NOMO-1 treated with DMSO at 0.1 percent for 48 hours (cell line): ENCODE measurements at regions not wholly inside any gene's neighbourhood (a gene's known extent, or its start where the extent isn't known, plus 50 kb on each side); places are given as distances from the start of the nearest gene placed in this dataset.
A peak's percentile ranks its signal among the peaks of the same experiment; 100 is the strongest.

Source experiments
- DNase-seq: peaks from one replicate; lab custom pipeline; 2025; ENCODE audit not compliant: unreplicated experiment; lab: John Stamatoyannopoulos, UW

DNA sequence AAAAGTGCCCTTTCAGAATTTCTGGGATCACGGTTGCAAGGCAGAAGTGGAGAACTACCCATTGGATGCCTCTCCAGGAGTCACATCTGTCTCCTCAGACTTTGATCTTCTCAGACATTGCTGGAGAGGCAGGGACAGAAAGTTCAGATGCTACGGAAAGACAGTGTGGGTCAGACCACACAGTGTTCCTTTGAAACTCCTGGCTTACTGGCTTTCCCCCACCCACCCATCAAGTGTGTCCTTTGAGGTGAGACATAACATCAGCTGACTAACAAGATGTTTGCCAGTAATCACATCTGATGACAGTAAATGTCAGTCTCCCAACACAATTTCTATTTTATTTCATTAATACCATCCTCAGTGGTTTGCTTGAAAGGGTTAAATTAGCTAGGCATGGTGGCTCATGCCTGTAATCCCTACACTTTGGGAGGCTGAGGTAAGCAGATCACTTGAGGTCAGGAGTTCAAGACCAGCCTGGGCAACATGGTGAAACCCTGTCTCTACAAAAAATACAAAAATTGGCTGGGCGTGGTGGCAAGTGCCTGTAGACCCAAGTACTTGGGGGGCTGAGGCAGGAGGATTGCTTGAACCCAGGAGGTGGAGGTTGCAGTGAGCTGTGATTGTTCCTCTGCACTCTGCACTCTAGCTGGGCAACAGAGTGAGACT, 67.2 kb upstream of the SNX9 start:
- DNase-seq = no peak

DNA sequence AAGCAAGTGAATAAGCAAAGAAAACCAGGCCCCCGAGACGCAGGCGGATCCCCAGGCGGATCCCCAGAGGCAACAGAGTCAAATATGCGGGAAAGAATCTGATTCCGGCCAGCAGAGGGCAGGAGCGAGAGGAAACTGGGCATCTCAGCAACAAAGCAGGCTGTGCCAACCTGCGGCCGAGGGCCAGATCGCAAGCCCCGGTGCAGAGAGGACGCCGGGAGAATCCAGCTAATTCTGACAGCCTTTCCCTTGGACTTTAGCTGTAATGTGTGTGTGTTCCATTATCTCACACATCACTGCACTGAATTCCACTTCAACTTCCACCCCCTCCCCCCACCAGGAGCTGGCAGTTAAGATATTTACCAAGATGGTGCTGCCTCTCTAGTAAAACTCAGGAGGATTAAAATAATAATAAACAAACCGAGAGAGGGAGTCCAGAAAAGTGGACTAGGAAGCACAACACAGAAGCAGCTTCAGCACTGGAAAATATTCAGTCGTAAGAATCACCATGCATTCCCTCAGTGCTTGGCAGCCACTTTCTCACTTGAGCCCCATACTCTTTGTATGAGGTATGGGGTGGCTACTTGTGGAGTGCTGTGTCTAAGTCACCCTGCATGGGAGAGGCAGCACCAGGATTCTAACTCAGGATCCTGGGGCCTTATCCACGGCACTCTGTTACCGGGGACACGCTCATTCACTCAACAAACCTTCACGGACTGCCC, 66.2 kb upstream of the SNX9 start:
- peak; percentile 64 for DNase-seq

DNA sequence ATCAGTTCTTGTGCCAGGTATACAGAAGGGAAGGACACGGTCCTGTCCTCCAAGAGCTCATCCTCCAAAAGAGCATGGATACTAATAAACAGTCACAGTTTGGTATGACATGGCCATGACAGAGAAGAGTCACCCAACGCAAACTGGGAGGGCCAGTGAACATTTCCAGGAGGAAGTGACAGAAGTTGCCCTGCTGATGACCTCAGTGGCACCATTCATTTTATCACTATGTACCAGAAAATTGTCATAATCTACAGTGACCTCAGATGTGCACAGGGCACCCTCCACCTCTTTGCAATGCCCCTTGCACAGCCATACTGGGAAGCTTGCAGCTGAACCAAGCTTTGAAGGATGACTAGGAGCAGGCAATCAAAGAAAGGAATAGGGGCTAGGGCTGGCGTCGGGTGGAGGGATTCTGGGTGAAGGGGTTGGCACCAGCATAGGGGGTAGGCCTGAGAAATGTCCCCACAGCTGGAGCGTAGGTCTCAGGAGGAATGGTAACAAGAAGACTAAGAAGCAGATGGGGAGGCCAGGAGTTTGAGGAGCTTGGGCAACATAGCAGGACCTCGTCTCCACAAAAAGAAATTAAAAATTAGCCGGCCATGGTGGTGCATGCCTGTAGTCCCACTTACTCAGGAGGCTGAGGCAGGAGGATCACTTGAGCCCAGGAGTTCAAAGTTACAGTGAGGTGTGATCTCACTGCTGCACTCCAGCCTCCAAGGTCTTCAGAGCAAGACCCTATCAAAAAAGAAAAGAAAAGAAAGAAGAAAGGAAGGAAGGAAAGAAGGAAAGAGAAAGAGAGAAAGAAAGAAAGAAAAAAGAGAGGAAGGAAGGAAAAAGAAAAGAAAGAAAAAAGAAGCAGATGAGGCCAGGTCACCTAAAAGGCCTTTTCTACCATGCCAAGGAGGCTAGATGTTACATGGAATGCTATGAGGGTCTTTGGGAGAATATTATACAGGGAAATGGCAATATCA, 65.3 kb upstream of the SNX9 start:
- DNase-seq = no peak

DNA sequence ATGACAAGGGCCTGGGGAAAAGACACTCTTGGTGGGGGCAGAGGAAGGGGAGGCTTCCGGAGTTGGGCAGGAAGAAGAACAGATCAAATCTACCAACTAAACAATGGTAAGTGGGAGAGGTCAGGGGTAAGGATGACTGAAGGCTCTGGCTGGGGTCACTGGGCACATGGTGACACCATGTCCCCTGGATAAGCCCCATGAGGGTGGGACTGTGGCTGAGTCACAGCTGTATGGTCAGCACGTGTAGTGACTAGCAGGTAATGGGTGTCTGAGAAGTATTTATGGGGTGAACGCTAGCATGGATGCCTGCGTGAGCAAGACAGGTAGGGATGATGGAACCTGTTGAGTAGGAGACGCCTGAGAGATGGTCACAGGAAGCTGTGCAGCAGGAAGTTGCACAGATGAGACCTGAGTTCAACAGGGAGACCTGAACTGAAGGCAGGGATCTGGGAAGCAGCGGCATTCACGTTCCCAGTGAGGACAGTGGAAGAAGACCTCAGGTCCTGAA, 64.5 kb upstream of the SNX9 start:
- DNase-seq = no peak

DNA sequence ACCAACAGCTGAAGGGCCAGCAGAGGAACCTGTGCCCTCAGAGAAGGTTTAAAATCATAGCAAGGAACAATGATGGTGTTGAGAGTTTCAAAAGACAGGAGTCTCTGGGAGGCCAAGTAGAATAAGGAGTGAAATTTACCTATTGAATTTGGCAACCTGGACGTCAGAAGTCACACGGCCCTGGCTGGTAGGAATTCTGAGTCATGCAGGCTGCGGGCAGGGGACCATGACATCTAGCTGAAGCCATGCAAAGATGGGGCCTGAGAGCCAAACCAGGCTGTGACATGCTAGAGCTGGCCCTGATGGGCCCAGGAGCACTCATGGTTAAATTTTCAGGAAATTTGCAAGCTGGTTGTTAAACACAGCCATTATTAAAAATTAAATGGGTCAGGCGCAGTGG, 64.0 kb upstream of the SNX9 start:
- DNase-seq = no peak

DNA sequence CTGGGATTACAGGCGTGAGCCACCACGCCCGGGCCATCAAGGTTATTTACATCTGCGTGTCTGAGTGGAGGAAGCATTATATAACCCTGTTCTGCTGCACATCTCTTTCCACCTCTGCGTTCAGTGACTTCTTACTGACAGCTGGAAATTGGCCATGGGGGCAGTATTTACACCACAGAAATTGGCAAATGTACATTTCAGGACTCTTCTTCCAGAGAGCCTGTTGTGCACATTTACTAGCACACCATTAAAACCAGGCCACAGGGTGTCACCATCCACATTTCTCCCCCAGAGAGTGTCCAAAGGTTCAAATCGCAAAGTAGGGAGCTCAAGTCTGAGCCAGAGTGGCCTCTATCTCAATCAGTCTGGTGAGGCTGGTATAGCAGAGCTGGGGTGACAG, 62.9 kb upstream of the SNX9 start:
- no peak for DNase-seq

DNA sequence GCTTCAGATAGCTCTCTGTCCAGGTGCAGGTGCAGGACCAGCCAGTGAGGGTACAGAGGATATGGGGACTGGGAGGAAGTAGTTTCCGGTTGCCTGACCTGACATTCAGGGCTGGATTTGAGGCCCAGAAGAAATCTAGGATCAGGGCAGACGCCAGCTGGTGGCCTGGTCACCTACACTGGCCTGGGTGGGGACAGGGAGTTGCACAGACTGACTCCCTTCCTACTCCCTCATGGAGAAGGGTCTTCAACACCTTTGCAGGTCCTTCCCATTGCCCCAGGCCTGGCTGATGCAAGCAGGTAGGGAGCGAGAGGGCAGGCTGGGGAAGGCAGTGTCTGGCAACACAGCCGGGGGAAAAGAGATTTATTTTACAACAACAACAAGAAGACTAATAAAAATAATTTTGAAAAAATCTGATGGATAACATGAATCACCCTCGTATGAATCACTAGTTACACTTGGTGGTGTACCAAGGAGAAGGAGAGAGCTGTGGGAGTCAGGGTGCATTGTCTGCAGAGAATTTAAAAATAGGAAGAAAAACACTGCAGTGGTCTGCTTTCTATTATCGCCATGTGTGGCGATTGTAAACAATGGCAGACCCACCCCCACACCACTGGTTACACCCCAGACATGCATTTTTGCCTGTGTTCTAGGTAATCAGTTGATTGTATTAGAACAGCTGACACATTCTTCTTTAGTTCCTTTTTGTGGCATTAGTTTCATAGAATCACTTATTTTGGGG, 62.3 kb upstream of the SNX9 start:
- DNase-seq = no peak

DNA sequence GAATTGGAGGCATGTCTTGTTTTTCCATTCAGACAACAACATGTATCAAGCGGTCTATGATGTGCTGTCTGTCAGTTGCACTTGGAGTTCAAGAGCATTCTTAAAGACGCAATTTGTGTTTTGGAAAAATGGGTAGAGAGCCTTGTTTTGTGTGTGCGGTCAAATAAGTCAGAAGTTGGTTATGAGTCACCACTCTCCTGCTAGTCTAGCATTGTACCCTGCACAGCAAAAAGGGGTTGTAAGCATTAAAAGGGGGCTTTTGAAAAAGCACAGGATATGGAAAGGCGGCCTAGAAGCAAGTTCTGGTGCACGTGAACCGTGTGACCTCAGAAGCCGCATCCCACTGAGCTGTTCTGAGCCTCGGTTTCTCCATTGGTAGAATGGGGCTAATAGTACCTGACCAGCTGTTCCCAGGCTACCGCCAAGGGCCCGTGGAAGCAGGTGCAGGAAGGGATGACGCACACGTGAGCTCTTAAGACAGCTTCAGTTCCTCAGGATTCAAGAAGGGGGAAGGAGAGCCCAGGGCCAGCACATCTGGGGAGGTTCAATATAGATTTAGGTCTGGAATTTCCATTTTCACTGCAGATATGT, 61.6 kb upstream of the SNX9 start:
- DNase-seq = peak; percentile 27

DNA sequence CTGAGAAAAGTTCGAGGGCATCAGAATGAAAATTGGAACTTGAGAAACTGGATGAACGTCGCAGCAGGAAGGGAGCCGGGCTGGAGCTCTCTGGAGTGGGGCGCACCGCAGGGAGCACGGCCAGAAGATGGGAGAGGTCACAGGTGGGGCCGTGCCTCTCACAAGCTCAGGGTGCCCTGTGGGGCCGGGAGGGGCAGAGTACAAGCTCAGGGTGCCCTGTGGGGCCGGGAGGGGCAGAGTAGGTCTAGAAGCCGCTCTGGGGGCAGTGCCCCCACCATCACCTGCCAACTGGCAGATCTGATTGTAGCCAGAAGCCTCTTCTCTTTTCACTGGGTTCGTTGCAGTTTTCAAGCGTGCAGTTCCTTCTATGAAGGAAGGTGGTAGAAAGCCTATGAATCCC, 61.1 kb upstream of the SNX9 start:
- DNase-seq = no peak

DNA sequence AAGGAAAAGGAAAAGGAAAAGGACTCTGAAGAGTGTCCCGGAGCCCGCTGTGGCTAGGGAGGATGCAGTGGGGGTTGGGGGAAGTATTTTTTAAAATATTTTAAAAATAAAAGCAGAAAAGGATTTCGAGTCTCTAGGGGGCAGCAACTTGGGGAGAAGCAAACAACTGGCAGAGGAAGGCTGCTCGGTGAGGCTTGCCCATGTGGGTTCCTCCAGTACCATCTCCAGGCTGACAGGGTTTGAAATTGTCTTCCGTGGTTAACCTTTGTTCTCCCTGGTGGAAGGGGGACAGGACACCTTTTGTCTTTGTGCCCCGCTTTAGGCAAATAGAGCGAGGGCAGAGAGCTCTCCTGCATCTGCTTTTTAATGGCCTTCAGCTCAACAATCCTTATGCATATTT, 60.4 kb upstream of the SNX9 start:
- no peak for DNase-seq

DNA sequence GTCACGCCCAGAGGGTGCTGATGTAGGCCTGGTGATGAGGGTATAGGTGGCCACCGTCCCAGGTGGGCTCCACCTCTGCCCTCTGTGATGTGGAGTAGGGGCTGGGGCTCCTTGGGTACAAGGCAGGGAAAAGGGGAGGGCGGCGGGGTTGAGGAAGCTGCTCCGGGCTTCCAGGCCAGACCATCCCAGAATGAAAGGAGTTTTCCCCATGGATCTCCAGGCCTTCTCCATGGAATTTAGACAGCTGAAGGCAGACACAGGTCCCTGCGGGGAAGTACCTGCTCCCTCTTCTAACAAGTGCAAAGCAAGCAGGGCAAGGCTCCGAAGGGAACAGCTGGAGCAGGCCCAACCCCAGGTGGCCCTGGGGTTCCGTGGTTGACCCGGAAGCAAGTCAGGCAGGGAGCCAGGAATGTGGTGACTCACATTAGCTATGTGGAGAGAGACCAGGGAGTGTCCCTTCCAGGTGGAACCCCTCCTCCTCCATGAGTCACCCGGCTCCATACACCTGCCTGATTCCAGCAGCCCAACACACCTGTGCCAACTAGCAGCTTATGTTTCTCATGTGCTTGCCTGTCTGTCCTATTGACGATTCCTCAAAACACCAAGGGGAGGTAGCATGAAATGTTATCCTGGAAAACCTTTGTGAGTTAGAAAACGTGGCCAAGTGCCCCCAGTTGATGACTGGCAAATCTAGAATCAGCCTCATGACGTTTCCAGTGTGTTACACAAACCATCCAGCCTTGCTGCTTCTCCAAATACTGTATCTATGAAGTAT, 59.7 kb upstream of the SNX9 start:
- DNase-seq = no peak

DNA sequence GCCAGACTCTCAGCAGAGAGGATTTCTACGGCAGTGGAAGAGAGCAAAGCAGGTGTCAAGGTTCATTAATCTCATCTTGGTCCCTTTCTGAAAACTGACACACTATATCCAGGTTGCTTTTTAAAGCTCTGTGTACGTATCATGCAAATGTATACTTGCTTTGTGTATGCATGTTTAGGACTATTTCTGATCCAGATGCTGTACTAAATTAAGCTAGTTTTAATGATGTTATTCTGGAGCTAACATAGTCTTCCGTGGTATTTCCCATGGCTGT, 59.2 kb upstream of the SNX9 start:
- DNase-seq = no peak

DNA sequence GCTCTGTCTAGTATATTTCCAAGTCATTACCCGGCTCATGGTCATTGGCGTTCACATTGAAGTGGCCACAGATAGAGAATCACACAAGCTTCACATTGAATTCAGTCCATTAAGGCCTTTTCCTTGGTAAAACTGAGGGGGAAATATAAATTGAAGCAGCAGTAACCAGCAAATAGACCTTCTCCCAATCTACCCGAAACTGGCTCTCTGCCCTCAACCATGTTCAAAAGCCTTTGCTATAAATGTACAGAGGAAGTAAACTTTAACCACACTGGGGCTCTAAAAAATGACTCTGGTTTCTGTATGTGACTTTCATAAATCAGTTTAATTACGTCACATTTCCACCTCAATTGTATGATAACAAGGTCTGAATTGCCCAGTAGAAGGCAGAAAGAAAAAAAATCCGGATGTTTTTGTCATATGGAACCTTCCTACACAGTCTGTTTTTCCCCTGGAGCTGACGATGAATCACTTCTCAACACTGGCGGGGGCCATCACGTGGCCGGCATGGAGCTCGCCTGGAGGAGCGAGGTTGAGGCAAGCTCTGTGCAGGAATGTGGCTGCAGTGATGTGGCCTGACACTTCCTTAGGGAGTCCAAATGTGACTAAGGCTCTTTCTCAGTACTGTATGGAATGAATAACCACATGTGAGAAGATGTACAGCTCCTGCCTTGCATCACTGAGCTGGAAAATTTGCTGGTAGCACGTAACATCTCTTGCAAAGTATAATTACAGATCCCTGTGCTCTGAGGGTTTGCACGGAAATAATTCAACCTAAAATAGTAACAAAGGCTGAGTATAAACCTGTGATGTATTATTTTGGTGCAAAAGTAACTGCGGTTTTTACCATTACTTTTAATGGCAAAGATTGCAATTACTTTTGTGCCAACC, 58.6 kb upstream of the SNX9 start:
- peak; percentile 98 for DNase-seq

DNA sequence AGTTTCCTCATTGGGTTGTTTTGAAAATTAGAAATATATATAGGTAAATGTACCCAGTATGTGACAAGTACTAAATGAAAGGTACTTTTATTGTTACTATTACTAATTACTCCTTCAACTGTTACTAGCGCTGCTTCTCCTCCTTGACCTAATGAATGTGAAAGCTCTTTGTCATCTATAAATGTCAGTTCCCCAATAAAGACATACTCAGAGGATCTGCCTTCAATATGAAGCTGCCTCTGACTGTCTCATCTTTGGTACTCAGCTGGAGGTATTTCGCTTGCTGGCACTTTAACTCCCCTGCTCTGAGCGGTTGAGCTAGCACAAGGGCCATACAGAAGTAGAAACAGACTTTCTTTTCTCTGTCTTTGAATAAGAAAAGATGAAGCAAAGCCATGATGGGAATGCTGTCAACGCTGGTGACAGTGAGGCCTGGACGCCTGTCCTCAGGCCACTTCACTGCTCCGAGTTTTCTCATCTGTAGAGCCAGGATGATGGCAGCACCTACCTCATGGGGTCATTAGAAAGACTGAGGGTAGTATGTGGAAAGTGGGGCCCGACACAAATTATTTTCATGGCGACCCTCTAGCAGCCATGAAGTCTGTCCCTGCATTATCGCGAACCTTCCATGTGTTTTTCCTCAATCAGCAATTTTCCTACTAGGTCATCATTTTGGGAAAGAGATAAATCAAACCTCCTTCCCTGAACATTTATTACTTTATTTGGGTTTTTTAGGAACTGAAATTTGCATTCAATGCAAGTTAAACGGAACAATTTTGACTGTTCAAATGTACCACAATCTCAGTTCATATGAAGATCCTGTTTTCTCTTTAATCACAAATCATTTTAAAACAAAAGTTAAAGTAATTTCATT, 55.9 kb upstream of the SNX9 start:
- DNase-seq = no peak

DNA sequence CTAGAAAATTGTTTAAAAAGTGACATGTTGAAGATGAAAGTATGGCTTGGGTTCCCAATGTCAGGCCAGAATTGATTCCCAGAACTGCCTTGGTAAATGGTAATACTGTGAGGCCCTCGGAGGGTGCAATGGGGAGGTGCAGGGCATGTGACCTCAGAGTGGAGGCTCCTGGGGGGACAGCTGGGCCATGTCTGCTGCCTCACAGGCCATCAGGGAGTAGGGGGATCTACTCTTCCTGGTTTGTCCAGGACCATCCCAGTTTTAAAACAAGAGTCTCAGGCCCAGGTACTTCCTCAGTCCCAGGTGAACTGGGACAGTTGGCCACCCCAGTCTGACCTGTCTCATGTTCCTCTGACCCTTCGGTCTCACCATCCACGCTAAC, 55.3 kb upstream of the SNX9 start:
- DNase-seq = no peak

DNA sequence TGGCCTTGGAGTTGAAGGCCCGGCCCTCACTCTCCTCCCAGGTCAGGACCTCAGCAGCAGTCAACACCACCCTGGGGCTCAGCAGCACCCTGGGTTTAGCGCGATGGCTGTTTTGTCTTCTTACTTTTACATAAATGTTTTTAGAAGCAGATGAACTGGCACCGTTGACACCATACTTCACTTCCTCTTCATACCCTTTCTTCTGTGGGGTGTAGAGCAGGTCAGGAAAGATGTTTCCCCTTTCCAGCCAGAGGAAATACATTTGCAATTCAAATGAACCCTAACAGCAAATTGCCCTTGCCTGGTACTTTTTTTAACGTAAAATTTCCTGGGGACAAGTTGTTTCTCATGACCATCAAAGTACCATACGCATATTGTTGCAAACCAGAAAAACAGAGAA, 54.7 kb upstream of the SNX9 start:
- DNase-seq = peak; percentile 83

DNA sequence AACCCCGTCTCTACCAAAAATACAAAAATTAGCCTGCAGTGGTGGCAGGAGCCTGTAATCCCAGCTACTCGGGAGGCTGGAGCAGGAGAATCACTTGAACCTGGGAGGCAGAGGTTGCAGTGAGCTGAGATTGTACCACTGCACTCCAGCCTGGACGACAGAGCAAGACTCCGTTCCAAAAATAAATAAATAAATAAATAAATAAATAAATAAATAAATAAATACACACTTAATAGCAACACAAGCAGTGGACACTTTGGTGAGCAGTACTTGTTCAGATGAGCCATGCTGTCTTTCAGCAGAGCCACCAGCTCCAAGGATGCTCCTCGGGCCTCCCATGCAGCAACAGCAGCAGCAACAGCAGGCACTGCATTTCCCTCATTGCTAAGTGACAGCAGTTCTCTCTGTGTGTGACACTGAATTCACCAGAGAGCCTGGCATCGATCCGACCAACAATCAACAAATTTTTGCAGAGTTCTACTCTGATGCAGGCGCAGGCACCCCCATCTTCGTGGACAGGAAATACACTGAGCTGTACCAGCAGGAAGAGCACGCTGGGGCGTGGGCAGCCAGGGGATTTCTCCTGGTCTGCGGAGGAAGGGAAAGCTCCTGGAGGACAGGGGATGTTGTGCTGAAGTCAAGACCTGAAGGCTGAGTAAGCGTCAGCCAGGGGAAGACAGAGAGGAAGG, 54.0 kb upstream of the SNX9 start:
- no peak for DNase-seq
